PC-3 (cell line): ENCODE measurements at regions not wholly inside any gene's neighbourhood (a gene's known extent, or its start where the extent isn't known, plus 50 kb on each side); places are given as distances from the start of the nearest gene placed in this dataset.

Experiments used
- ATAC-seq: fragments of 200-7000 bp; cut with Tn5 transposase; 2 replicates; pipeline ENCODE4 v1.9.1; 2020; ENCODE audit warnings: mild to moderate bottlenecking, moderate library complexity
- BruUV-seq: library from RNA; stranded (reverse); fragments of 400-500 nt; replicated peaks from 2 replicates; lab custom pipeline; 2021; lab: Mats Ljungman, UMichigan
- CTCF ChIA-PET: fragments of 300-600 bp; sonication (Branson Sonifier 250); formaldehyde crosslinking; loops from one replicate; lab custom pipeline; 2022; ENCODE audit warnings: antibody characterized with exemption; lab: Charles Lee
- POLR2A ChIA-PET: fragments of 300-600 bp; sonication (Branson Sonifier 250); formaldehyde crosslinking; loops from one replicate; lab custom pipeline; 2022; ENCODE audit warnings: antibody characterized with exemption; ENCODE audit not compliant: unreplicated experiment; lab: Charles Lee
- DNase-seq: peaks from one replicate; pipeline ENCODE4 v3.0.0-alpha.2; 2015
- H2AFZ ChIP-seq: fragments of 300-600 bp; sonication (generic); 2 replicates; pipeline ENCODE4 v1.6.0; 2016; ENCODE audit warnings: antibody characterized with exemption, low read length
- H3F3A ChIP-seq: fragments of 300-600 bp; sonication (generic); one replicate; pipeline ENCODE4 v1.6.0; 2017; ENCODE audit warnings: antibody characterized with exemption, low read length, control low read depth, mild to moderate bottlenecking; ENCODE audit not compliant: unreplicated experiment
- H3K27ac ChIP-seq: fragments of 300-600 bp; sonication (generic); 2 replicates; pipeline ENCODE4 v1.5.1; 2016; ENCODE audit warnings: mild to moderate bottlenecking, low read length
- H3K27me3 ChIP-seq: fragments of 300-600 bp; sonication (generic); 2 replicates; pipeline ENCODE4 v1.6.1; 2016; ENCODE audit warnings: low read length, mixed read lengths
- H3K36me3 ChIP-seq: fragments of 300-600 bp; sonication (generic); 2 replicates; pipeline ENCODE4 v1.6.1; 2016; ENCODE audit warnings: low read depth, mixed run types, low read length, mixed read lengths
- H3K4me1 ChIP-seq: fragments of 300-600 bp; sonication (generic); 2 replicates; pipeline ENCODE4 v1.5.1; 2016; ENCODE audit warnings: low read length; ENCODE audit not compliant: insufficient read depth
- H3K4me2 ChIP-seq: fragments of 300-600 bp; sonication (generic); 2 replicates; pipeline ENCODE4 v1.6.0; 2016; ENCODE audit warnings: low read length
- H3K4me3 ChIP-seq: fragments of 300-600 bp; sonication (generic); 2 replicates; pipeline ENCODE4 v1.5.1; 2016; ENCODE audit warnings: mild to moderate bottlenecking, low read length, mixed read lengths
- H3K79me2 ChIP-seq: fragments of 300-600 bp; sonication (generic); 2 replicates; pipeline ENCODE4 v1.6.1; 2017; ENCODE audit warnings: low read length, mixed read lengths
- H3K9ac ChIP-seq: fragments of 300-600 bp; sonication (generic); 2 replicates; pipeline ENCODE4 v1.6.0; 2016; ENCODE audit warnings: mild to moderate bottlenecking, low read length
- H3K9me2 ChIP-seq: fragments of 300-600 bp; sonication (generic); replicated peaks from 2 replicates; pipeline ENCODE4 v1.6.1; 2016; ENCODE audit warnings: mixed run types, low read length, mixed read lengths
- H3K9me3 ChIP-seq: fragments of 300-600 bp; sonication (generic); 2 replicates; pipeline ENCODE4 v1.6.1; 2016; ENCODE audit warnings: low read length, mixed read lengths
- H4K20me1 ChIP-seq: fragments of 300-600 bp; sonication (generic); 2 replicates; pipeline ENCODE4 v1.6.1; 2016; ENCODE audit warnings: low read length, mixed read lengths
- EZH2 ChIP-seq: fragments of 300-600 bp; sonication (generic); IDR thresholded peaks from one replicate; pipeline ENCODE4 v1.6.1; 2017; ENCODE audit warnings: antibody characterized with exemption, mild to moderate bottlenecking, low read length; ENCODE audit not compliant: unreplicated experiment
- EZH2phosphoT487 ChIP-seq: fragments of 300-600 bp; sonication (generic); IDR thresholded peaks from 2 replicates; pipeline ENCODE4 v1.6.1; 2018; ENCODE audit warnings: mild to moderate bottlenecking, antibody characterized with exemption, low read length, borderline replicate concordance
- intact Hi-C: fragments of 100-400 bp; cut with micrococcal nuclease; formaldehyde crosslinking; loops from 2 replicates; pipeline ENCODE4 v1.9.0; 2023
- TF ChIP-seq, protein P1 (sequence below): fragments of 300-600 bp; sonication (generic); conservative IDR thresholded peaks from 2 replicates; pipeline ENCODE4 v1.5.1; 2017; ENCODE audit warnings: antibody characterized with exemption, low read depth, mild to moderate bottlenecking, low read length

DNA sequence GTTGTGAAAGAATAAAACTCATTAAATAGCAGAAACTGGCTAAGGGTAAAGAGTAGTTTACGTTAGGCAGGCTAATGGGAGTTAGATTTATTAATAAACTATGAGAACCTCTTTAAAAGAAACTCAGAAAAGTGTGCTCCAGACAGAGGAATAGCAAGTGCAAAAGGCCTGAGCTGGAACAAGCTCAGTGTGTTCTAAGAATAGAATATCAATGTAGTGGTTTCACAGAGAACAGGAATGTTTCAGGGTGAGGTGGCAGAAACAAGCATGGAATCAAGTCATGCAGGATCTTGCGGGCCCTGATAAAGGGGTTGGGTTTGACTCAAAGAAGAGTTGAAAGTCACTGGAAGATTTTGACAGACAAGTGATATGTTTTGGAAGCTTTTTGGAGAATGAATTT is 164.0 kb upstream of the HS3ST3A1 start:
- ChIA-PET CTCF (no interaction called here), POLR2A (no interaction called here)
- Histone ChIP-seq H3F3A (no peaks in the 10 kb centered on the region), H3K79me2 (no peaks in the 10 kb centered on the region), H3K4me3 (no peak overlapping the region), H4K20me1 (no peaks in the 10 kb centered on the region), H3K4me2 (no peak overlapping the region), H3K9me2 (no peaks in the 10 kb centered on the region), H2AFZ (no peak overlapping the region), H3K27ac (no peak overlapping the region), H3K9me3 (peaks cover 10% of the 10 kb centered on the region; the same call in 1 of the 2 replicates), H3K36me3 (peaks cover 3% of the 10 kb centered on the region; the same call in 1 of the 2 replicates), H3K4me1 (no peaks in the 10 kb centered on the region), H3K27me3 (no peaks in the 10 kb centered on the region), H3K9ac (no peak overlapping the region)
- no peak for ATAC-seq
- no peak for DNase-seq
- TF ChIP-seq EZH2 (no peak), EZH2phosphoT487 (no peak)
- TF ChIP-seq, protein P1, sequence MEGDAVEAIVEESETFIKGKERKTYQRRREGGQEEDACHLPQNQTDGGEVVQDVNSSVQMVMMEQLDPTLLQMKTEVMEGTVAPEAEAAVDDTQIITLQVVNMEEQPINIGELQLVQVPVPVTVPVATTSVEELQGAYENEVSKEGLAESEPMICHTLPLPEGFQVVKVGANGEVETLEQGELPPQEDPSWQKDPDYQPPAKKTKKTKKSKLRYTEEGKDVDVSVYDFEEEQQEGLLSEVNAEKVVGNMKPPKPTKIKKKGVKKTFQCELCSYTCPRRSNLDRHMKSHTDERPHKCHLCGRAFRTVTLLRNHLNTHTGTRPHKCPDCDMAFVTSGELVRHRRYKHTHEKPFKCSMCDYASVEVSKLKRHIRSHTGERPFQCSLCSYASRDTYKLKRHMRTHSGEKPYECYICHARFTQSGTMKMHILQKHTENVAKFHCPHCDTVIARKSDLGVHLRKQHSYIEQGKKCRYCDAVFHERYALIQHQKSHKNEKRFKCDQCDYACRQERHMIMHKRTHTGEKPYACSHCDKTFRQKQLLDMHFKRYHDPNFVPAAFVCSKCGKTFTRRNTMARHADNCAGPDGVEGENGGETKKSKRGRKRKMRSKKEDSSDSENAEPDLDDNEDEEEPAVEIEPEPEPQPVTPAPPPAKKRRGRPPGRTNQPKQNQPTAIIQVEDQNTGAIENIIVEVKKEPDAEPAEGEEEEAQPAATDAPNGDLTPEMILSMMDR: no peak
- intact Hi-C loops: no loop called here
- BruUV-seq: no TSS peak

DNA sequence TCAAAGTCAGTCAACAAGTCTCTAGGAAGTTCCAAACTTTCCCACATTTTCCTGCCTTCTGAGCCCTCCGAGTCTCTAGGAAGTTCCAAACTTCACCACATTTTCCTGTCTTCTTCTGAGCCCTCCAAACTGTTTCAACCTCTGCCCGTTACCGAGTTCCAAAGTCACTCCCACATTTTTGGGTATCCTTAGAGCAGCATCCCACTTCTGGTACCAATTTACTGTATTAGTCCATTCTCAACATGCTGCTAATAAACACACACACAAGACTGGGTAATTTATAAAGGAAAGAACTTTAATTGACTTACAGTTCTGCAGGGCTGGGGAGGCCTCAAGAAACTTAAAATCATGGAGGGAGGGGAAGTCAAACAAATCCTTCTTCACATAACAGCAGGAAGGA is 169.0 kb upstream of the HS3ST3A1 start:
- BruUV-seq: no TSS peak
- H3K27ac ChIP-seq: no peak overlapping the region
- ATAC-seq: no peak
- H3K9me2 ChIP-seq: no peaks in the 10 kb centered on the region
- H3F3A ChIP-seq: no peaks in the 10 kb centered on the region
- no peak overlapping the region for H2AFZ ChIP-seq
- DNase-seq: no peak
- peaks cover 10% of the 10 kb centered on the region; the same call in 1 of the 2 replicates for H3K9me3 ChIP-seq
- TF ChIP-seq EZH2 (no peak), EZH2phosphoT487 (no peak)
- TF ChIP-seq, protein P1: no peak
- H3K4me1 ChIP-seq: no peaks in the 10 kb centered on the region
- H3K36me3 ChIP-seq: peaks cover 3% of the 10 kb centered on the region; the same call in 1 of the 2 replicates
- H3K79me2 ChIP-seq: no peaks in the 10 kb centered on the region
- POLR2A ChIA-PET: no interaction called here
- H3K4me3 ChIP-seq: no peak overlapping the region
- H3K4me2 ChIP-seq: no peak overlapping the region
- H4K20me1 ChIP-seq: no peaks in the 10 kb centered on the region
- intact Hi-C loops: no loop called here
- H3K9ac ChIP-seq: no peak overlapping the region
- CTCF ChIA-PET: no interaction called here
- no peaks in the 10 kb centered on the region for H3K27me3 ChIP-seq

DNA sequence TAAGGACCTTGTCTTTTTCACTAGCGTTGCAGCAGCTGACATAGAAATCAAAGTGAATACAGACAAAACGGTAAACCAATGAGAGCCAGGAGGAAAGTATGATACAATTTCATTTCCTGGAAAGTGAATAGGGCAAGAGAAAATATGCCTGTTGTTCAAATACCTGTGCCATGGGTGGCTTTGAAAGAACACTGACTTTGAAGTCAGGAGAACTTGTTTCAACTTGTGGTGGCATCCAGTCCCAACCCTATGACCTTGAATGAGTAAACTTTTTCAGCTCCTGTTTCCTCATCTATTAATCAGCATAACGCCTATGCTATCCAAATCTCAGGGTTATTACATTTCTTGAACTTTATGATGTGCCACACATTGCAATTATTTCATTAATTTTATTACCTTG is 173.7 kb upstream of the HS3ST3A1 start:
- no peaks in the 10 kb centered on the region for H3K27me3 ChIP-seq
- no peaks in the 10 kb centered on the region for H3K36me3 ChIP-seq
- no peak overlapping the region for H2AFZ ChIP-seq
- intact Hi-C loops: no loop called here
- H3K4me2 ChIP-seq: no peak overlapping the region
- 0 out of 2 replicates have a peak, but pooled peaks cover 5% of the 10 kb centered on the region for H3K4me1 ChIP-seq
- TF ChIP-seq, protein P1: no peak
- TF ChIP-seq EZH2phosphoT487: no peak
- no peak for TF ChIP-seq EZH2
- ChIA-PET CTCF (no interaction called here), POLR2A (no interaction called here)
- H3K9me2 ChIP-seq: no peaks in the 10 kb centered on the region
- H3F3A ChIP-seq: no peaks in the 10 kb centered on the region
- BruUV-seq: no TSS peak
- ATAC-seq (no peak), DNase-seq (no peak)
- no peak overlapping the region for H3K27ac ChIP-seq
- no peaks in the 10 kb centered on the region for H3K79me2 ChIP-seq
- H4K20me1 ChIP-seq: no peaks in the 10 kb centered on the region
- H3K9me3 ChIP-seq: no peaks in the 10 kb centered on the region
- H3K4me3 ChIP-seq: no peak overlapping the region
- no peak overlapping the region for H3K9ac ChIP-seq
